Mesenchymal stem cell (in vitro differentiated cells and primary cell): ENCODE measurements at regions not wholly inside any gene's neighbourhood (a gene's known extent, or its start where the extent isn't known, plus 50 kb on each side); places are given as distances from the start of the nearest gene placed in this dataset.

Source experiments
- DNase-seq: peaks from one replicate; pipeline ENCODE4 v3.0.0-alpha.2; 2013
- H2AFZ ChIP-seq: one replicate; pipeline ENCODE4 v1.6.1; 2013; ENCODE audit warnings: low read depth, mild to moderate bottlenecking, control low read depth, inconsistent platforms, low read length, moderate library complexity
- H2AK5ac ChIP-seq: 2 replicates; pipeline ENCODE4 v1.6.1; 2013; ENCODE audit warnings: low read length, moderate library complexity, mild to moderate bottlenecking, inconsistent platforms; ENCODE audit not compliant: severe bottlenecking
- H2BK120ac ChIP-seq: one replicate; pipeline ENCODE4 v1.6.1; 2013; ENCODE audit warnings: low read depth, mild to moderate bottlenecking, inconsistent platforms, low read length, moderate library complexity
- H2BK12ac ChIP-seq, 2 experiments: one replicate each; pipeline ENCODE4 v1.6.1; 2013; ENCODE audit warnings: inconsistent platforms in 2 of 2, low read length in 2 of 2, mild to moderate bottlenecking in 2 of 2, moderate library complexity in 2 of 2, control low read depth in 1 of 2
- H2BK15ac ChIP-seq: one replicate; pipeline ENCODE4 v1.6.1; 2013; ENCODE audit warnings: mild to moderate bottlenecking, low read depth, inconsistent platforms; ENCODE audit not compliant: poor library complexity, severe bottlenecking
- H2BK5ac ChIP-seq: 2 replicates; pipeline ENCODE4 v1.6.1; 2013; ENCODE audit warnings: low read depth, mild to moderate bottlenecking, low read length, control low read depth, inconsistent platforms; ENCODE audit not compliant: poor library complexity, severe bottlenecking
- H3K14ac ChIP-seq, 2 experiments: one replicate each; pipeline ENCODE4 v1.6.1; 2013; ENCODE audit warnings: inconsistent platforms in 2 of 2, low read length in 2 of 2, control low read depth in 1 of 2, mild to moderate bottlenecking in 1 of 2, moderate library complexity in 1 of 2
- H3K18ac ChIP-seq, 2 experiments: one replicate each; pipeline ENCODE4 v1.6.1; 2013; ENCODE audit warnings: inconsistent platforms in 2 of 2, low read length in 2 of 2, control low read depth in 1 of 2, low read depth in 1 of 2, mild to moderate bottlenecking in 1 of 2
- H3K23ac ChIP-seq, 2 experiments: one replicate each; pipeline ENCODE4 v1.6.1; 2013; ENCODE audit warnings: inconsistent platforms in 2 of 2, low read length in 2 of 2, mild to moderate bottlenecking in 2 of 2, moderate library complexity in 2 of 2, control low read depth in 1 of 2
- H3K27ac ChIP-seq: 2 replicates; pipeline ENCODE4 v1.5.1; 2013; ENCODE audit warnings: mild to moderate bottlenecking, moderate library complexity, low read length, control low read depth, inconsistent platforms; ENCODE audit not compliant: poor library complexity, severe bottlenecking
- H3K27me3 ChIP-seq, 2 experiments: 2 replicates each; pipeline versions ENCODE4 v1.6.1 to v1.7.0; 2013; ENCODE audit warnings: low read length in 2 of 2, mild to moderate bottlenecking in 2 of 2, moderate library complexity in 2 of 2, control low read depth in 1 of 2, inconsistent platforms in 1 of 2; ENCODE audit not compliant: control insufficient read depth in 1 of 2, insufficient read depth in 1 of 2
- H3K36me3 ChIP-seq, 2 experiments: 2 replicates each; pipeline versions ENCODE4 v1.6.1 to v1.7.0; 2013; ENCODE audit warnings: low read length in 2 of 2, control low read depth in 1 of 2, inconsistent platforms in 1 of 2, low read depth in 1 of 2, mild to moderate bottlenecking in 1 of 2; ENCODE audit not compliant: insufficient read depth in 2 of 2, control insufficient read depth in 1 of 2
- H3K4ac ChIP-seq, 2 experiments: one replicate each; pipeline ENCODE4 v1.6.1; 2013; ENCODE audit warnings: inconsistent platforms in 2 of 2, low read length in 2 of 2, mild to moderate bottlenecking in 2 of 2, moderate library complexity in 2 of 2, control low read depth in 1 of 2, low read depth in 1 of 2
- H3K4me1 ChIP-seq: 2 replicates; pipeline ENCODE4 v1.6.1; 2013; ENCODE audit warnings: low read depth, low read length, control low read depth; ENCODE audit not compliant: control insufficient read depth, insufficient read depth
- H3K4me2 ChIP-seq: 2 replicates; pipeline ENCODE4 v1.6.1; 2013; ENCODE audit warnings: low read length, mild to moderate bottlenecking, inconsistent platforms; ENCODE audit not compliant: poor library complexity, severe bottlenecking
- H3K4me3 ChIP-seq, 2 experiments: 2 replicates each; pipeline versions ENCODE4 v1.5.1 to v1.7.0; 2013; ENCODE audit warnings: low read length in 2 of 2, mild to moderate bottlenecking in 2 of 2, control low read depth in 1 of 2, low read depth in 1 of 2; ENCODE audit not compliant: insufficient read depth in 1 of 2
- H3K79me1 ChIP-seq: replicated peaks from 2 replicates; pipeline ENCODE4 v1.6.1; 2013; ENCODE audit warnings: mild to moderate bottlenecking, control low read depth, low read length, inconsistent platforms; ENCODE audit not compliant: poor library complexity, severe bottlenecking
- H3K9ac ChIP-seq: 2 replicates; pipeline ENCODE4 v1.7.0; 2013; ENCODE audit warnings: mild to moderate bottlenecking, low read length, moderate library complexity
- H3K9me3 ChIP-seq: 2 replicates; pipeline ENCODE4 v1.7.0; 2013; ENCODE audit warnings: mild to moderate bottlenecking, low read length; ENCODE audit not compliant: control insufficient read depth
- H4K8ac ChIP-seq: one replicate; pipeline ENCODE4 v1.6.1; 2013; ENCODE audit warnings: inconsistent platforms, mild to moderate bottlenecking, low read length, moderate library complexity
- H4K91ac ChIP-seq: one replicate; pipeline ENCODE4 v1.6.1; 2013; ENCODE audit warnings: mild to moderate bottlenecking, low read length, inconsistent platforms
- WGBS: methylation state at CpG from one replicate; pipeline ENCODE4 v1.1.7; 2013; ENCODE audit warnings: mixed read lengths; 5-methylcytosine and 5-hydroxymethylcytosine counted together

GRCh38 chr16:6148361-6148760 lies 1050.8 kb upstream of the EEF2KMT start:
- no peak overlapping the region for H3K18ac ChIP-seq
- no peak overlapping the region for H2BK120ac ChIP-seq
- no peaks in the 10 kb centered on the region for H3K36me3 ChIP-seq
- H3K4me1 ChIP-seq: no peaks in the 10 kb centered on the region
- no peak overlapping the region for H3K27ac ChIP-seq
- H3K9ac ChIP-seq: no peak overlapping the region
- no peak overlapping the region for H3K4me2 ChIP-seq
- H2BK5ac ChIP-seq: no peak overlapping the region
- no peaks in the 10 kb centered on the region for H3K79me1 ChIP-seq
- H4K91ac ChIP-seq: no peak overlapping the region
- H3K14ac ChIP-seq: no peak overlapping the region
- H2BK15ac ChIP-seq: no peak overlapping the region
- no peak for DNase-seq
- no peaks in the 10 kb centered on the region for H3K27me3 ChIP-seq
- H2AK5ac ChIP-seq: no peak overlapping the region
- H2BK12ac ChIP-seq: no peak overlapping the region
- H3K23ac ChIP-seq: no peak overlapping the region
- no peak overlapping the region for H3K4me3 ChIP-seq
- WGBS: 45% methylated on average over 1 of the region's 2 CpGs
- no peak overlapping the region for H3K4ac ChIP-seq
- H2AFZ ChIP-seq: no peak overlapping the region
- H4K8ac ChIP-seq: no peak overlapping the region
- H3K9me3 ChIP-seq: peaks cover 13% of the 10 kb centered on the region

GRCh38 chr16:6146874-6147425 lies 1049.4 kb upstream of the EEF2KMT start:
- 53% methylated on average over 9 of the region's 9 CpGs for WGBS
- no peak overlapping the region for H3K4ac ChIP-seq

GRCh38 chr16:6146356-6146755 lies 1048.8 kb upstream of the EEF2KMT start:
- no peak overlapping the region for H3K4ac ChIP-seq
- H3K23ac ChIP-seq: no peak overlapping the region
- H2AK5ac ChIP-seq: no peak overlapping the region
- H2AFZ ChIP-seq: no peak overlapping the region
- H4K91ac ChIP-seq: no peak overlapping the region
- no peak overlapping the region for H3K9ac ChIP-seq
- no peaks in the 10 kb centered on the region for H3K79me1 ChIP-seq
- peaks cover 13% of the 10 kb centered on the region for H3K9me3 ChIP-seq
- 75% methylated on average over 1 of the region's 2 CpGs for WGBS
- no peak overlapping the region for H2BK120ac ChIP-seq
- no peak overlapping the region for H3K18ac ChIP-seq
- H4K8ac ChIP-seq: no peak overlapping the region
- no peak overlapping the region for H2BK12ac ChIP-seq
- no peak overlapping the region for H3K4me2 ChIP-seq
- no peaks in the 10 kb centered on the region for H3K4me1 ChIP-seq
- no peak overlapping the region for H3K27ac ChIP-seq
- H2BK5ac ChIP-seq: no peak overlapping the region
- H3K36me3 ChIP-seq: no peaks in the 10 kb centered on the region
- no peak overlapping the region for H3K14ac ChIP-seq
- H3K4me3 ChIP-seq: no peak overlapping the region
- no peak for DNase-seq
- H3K27me3 ChIP-seq: no peaks in the 10 kb centered on the region
- no peak overlapping the region for H2BK15ac ChIP-seq

More at GRCh38 chr16:6146874-6147425, 1049.4 kb upstream of the EEF2KMT start:
- no peak for DNase-seq
- no peak overlapping the region for H3K4me2 ChIP-seq
- H3K79me1 ChIP-seq: no peaks in the 10 kb centered on the region
- H2BK12ac ChIP-seq: no peak overlapping the region
- no peak overlapping the region for H4K91ac ChIP-seq
- no peak overlapping the region for H4K8ac ChIP-seq
- H3K4me3 ChIP-seq: no peak overlapping the region
- no peak overlapping the region for H3K9ac ChIP-seq
- no peaks in the 10 kb centered on the region for H3K27me3 ChIP-seq
- H2BK120ac ChIP-seq: no peak overlapping the region
- no peaks in the 10 kb centered on the region for H3K4me1 ChIP-seq
- no peak overlapping the region for H2AFZ ChIP-seq
- no peak overlapping the region for H3K23ac ChIP-seq
- no peak overlapping the region for H3K14ac ChIP-seq
- H2BK15ac ChIP-seq: no peak overlapping the region
- no peak overlapping the region for H2BK5ac ChIP-seq
- H2AK5ac ChIP-seq: no peak overlapping the region
- no peak overlapping the region for H3K18ac ChIP-seq
- H3K9me3 ChIP-seq: peaks cover 13% of the 10 kb centered on the region
- no peak overlapping the region for H3K27ac ChIP-seq
- no peaks in the 10 kb centered on the region for H3K36me3 ChIP-seq

GRCh38 chr16:6144463-6144862 lies 1046.9 kb upstream of the EEF2KMT start:
- H3K18ac ChIP-seq: no peak overlapping the region
- H3K79me1 ChIP-seq: no peaks in the 10 kb centered on the region
- no peaks in the 10 kb centered on the region for H3K36me3 ChIP-seq
- H3K4me3 ChIP-seq: no peak overlapping the region
- H3K4ac ChIP-seq: no peak overlapping the region
- no peak for DNase-seq
- no peak overlapping the region for H3K4me2 ChIP-seq
- 87% methylated on average over 4 of the region's 4 CpGs for WGBS
- no peak overlapping the region for H2AK5ac ChIP-seq
- H2AFZ ChIP-seq: no peak overlapping the region
- no peaks in the 10 kb centered on the region for H3K4me1 ChIP-seq
- H2BK5ac ChIP-seq: no peak overlapping the region
- no peak overlapping the region for H3K9ac ChIP-seq
- H2BK15ac ChIP-seq: no peak overlapping the region
- peaks cover 21% of the 10 kb centered on the region for H3K9me3 ChIP-seq
- no peak overlapping the region for H2BK12ac ChIP-seq
- no peak overlapping the region for H4K8ac ChIP-seq
- no peaks in the 10 kb centered on the region for H3K27me3 ChIP-seq
- no peak overlapping the region for H3K23ac ChIP-seq
- H2BK120ac ChIP-seq: no peak overlapping the region
- H3K27ac ChIP-seq: no peak overlapping the region
- H3K14ac ChIP-seq: no peak overlapping the region
- H4K91ac ChIP-seq: no peak overlapping the region
